AG04450 (cell line): ENCODE measurements at regions not wholly inside any gene's neighbourhood (a gene's known extent, or its start where the extent isn't known, plus 50 kb on each side); places are given as distances from the start of the nearest gene placed in this dataset.

Experiments used
- CTCF ChIA-PET: fragments of 300-600, 350-600 bp; formaldehyde crosslinking; extraction: SDS; loops from one replicate; lab custom pipeline; 2022; ENCODE audit warnings: antibody characterized with exemption, inconsistent platforms; lab: Charles Lee
- POLR2A ChIA-PET: fragments of 350-600 bp; formaldehyde crosslinking; extraction: SDS; loops from one replicate; lab custom pipeline; 2021; ENCODE audit warnings: antibody characterized with exemption, inconsistent platforms; lab: Yijun Ruan, JAX
- DNase-seq: peaks from one replicate; pipeline ENCODE4 v3.0.0-alpha.2; 2011; ENCODE audit warnings: low read depth, low spot score
- H3K27ac ChIP-seq: one replicate; pipeline ENCODE4 v1.5.1; 2012; ENCODE audit warnings: low read depth, low read length, control low read depth
- H3K27me3 ChIP-seq: one replicate; pipeline ENCODE4 v1.6.0; 2012; ENCODE audit warnings: low read length; ENCODE audit not compliant: control insufficient read depth, insufficient read depth
- H3K4me3 ChIP-seq: 2 replicates; pipeline ENCODE4 v1.5.1; 2011; ENCODE audit warnings: mild to moderate bottlenecking, low read depth, low read length, control low read depth
- H3K9me3 ChIP-seq: 2 replicates; pipeline ENCODE4 v1.5.1; 2012; ENCODE audit warnings: low read length; ENCODE audit not compliant: control insufficient read depth, insufficient read depth
- TF ChIP-seq, protein P1 (sequence below): IDR thresholded peaks from 2 replicates; pipeline ENCODE4 v1.5.1; 2011; ENCODE audit warnings: low read depth, low read length, control low read depth, inconsistent platforms

DNA sequence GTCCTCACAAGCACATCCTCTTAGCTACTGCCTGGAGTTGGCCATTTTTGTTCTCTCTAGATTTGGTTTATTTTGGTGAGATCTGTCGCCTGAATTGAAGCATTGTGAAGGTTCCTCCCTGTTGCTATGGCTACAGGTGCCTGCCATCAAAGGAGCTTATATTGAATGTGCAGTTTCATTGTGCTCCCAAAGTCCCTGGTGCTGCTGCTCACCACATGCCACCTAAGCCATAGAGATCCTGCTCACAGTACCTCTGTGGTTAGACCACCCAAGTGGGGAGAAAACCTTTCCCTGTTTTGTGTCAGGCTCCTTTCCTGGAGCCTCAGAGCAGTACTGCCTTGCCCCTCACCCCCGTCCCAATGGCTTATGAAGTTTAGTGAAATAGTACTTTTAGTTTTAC, 383.4 kb downstream of the TMEM38B start:
- DNase-seq = no peak
- H3K4me3 ChIP-seq = no peak overlapping the region
- H3K27me3 ChIP-seq = no peaks in the 10 kb centered on the region
- CTCF ChIA-PET = no interaction called here
- POLR2A ChIA-PET = no interaction called here
- TF ChIP-seq, protein P1, sequence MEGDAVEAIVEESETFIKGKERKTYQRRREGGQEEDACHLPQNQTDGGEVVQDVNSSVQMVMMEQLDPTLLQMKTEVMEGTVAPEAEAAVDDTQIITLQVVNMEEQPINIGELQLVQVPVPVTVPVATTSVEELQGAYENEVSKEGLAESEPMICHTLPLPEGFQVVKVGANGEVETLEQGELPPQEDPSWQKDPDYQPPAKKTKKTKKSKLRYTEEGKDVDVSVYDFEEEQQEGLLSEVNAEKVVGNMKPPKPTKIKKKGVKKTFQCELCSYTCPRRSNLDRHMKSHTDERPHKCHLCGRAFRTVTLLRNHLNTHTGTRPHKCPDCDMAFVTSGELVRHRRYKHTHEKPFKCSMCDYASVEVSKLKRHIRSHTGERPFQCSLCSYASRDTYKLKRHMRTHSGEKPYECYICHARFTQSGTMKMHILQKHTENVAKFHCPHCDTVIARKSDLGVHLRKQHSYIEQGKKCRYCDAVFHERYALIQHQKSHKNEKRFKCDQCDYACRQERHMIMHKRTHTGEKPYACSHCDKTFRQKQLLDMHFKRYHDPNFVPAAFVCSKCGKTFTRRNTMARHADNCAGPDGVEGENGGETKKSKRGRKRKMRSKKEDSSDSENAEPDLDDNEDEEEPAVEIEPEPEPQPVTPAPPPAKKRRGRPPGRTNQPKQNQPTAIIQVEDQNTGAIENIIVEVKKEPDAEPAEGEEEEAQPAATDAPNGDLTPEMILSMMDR = no peak
- no peak overlapping the region for H3K27ac ChIP-seq
- H3K9me3 ChIP-seq = no peaks in the 10 kb centered on the region; the same call in none of the 2 replicates

DNA sequence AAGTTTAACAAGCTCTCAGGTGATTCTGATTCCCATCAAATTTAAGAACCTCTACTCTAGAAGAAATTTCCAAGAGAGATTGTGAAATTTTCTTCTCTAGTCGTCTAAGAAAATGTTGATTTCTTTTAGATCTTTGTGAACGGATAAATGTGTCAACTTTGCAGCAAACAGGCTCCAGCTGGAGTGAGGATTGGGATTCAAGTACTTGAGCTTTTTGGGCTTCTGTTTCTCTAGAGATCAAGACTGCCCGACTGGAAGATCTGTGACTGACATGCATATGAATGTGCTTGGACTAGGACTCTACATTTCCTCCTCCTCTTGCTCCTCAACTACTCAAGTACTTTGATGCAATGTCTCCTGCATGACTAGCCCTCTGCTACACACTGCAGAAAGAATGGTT, 388.3 kb downstream of the TMEM38B start:
- no peak overlapping the region for H3K4me3 ChIP-seq
- no peak for DNase-seq
- no peak overlapping the region for H3K27ac ChIP-seq
- ChIA-PET POLR2A (no interaction called here), CTCF (no interaction called here)
- H3K9me3 ChIP-seq = no peaks in the 10 kb centered on the region; the same call in 1 of the 2 replicates
- H3K27me3 ChIP-seq = no peaks in the 10 kb centered on the region
- TF ChIP-seq, protein P1 = no peak

DNA sequence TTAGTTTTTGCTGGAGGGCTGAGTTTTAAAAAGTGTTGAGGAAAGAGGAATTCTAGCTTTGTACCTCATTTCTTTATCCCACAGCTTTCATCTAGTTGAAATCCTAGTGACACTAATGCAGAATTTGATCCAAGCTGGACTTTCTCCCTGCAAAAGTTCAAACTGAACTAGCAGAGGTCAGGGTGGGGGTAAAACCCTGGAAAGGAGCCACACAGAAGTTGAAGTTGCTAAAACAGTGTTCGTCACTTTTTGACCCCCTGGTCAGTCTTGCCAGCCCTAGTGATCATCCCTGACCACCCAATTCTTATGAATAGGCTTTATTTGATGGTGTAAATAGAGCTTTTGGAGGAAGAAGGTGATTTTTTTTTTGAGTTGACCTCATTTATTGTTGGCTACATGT, 390.4 kb downstream of the TMEM38B start:
- Histone ChIP-seq H3K9me3 (no peaks in the 10 kb centered on the region), H3K4me3 (no peak overlapping the region), H3K27ac (no peak overlapping the region), H3K27me3 (no peaks in the 10 kb centered on the region)
- no peak for DNase-seq
- CTCF ChIA-PET = no interaction called here
- POLR2A ChIA-PET = no interaction called here
- TF ChIP-seq, protein P1 = no peak

DNA sequence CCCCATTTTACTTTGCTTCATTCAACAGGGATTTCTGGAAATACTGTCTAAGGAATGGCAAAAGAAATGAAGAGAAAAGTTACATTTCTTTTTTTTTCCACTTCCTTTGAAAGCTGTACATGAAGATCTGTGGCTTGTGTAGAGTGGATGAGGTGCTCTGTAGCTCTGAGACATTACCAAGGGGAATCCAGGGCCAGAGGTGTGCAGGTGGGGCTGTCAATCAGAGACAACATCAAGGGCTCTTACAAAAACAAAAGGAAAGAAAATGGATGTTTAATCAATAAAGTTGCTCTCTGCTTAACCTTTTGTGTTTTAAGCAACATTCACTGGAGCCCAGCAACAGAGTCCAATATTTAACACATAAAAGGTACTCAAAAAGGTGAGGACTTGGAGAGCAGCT, 391.1 kb downstream of the TMEM38B start:
- POLR2A ChIA-PET = no interaction called here
- Histone ChIP-seq H3K27me3 (no peaks in the 10 kb centered on the region), H3K4me3 (no peak overlapping the region), H3K27ac (no peak overlapping the region), H3K9me3 (no peaks in the 10 kb centered on the region)
- TF ChIP-seq, protein P1 = no peak
- CTCF ChIA-PET = no interaction called here
- no peak for DNase-seq

DNA sequence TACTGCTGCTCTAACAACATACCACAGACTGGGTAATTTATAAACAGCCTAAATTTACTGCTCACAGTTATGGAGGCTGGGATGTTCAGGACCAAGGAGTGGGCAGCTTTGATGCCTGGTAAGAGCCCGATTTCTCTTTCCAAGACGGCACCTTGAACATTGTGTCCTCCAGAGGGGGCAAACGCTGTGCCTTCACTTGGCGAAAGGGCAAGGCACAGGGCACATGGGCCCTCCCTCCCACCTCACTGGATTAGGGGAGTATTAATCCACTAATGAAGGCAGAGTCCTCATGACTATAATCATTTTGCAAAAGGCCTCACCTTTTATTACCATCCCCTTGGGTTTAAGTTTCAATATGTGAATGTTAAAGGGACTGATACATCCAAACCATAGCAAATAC, 397.7 kb downstream of the TMEM38B start:
- Histone ChIP-seq H3K4me3 (no peak overlapping the region), H3K27ac (no peak overlapping the region), H3K27me3 (no peaks in the 10 kb centered on the region), H3K9me3 (peaks cover 2% of the 10 kb centered on the region; the same call in 1 of the 2 replicates)
- CTCF ChIA-PET = no interaction called here
- no peak for DNase-seq
- POLR2A ChIA-PET = no interaction called here
- TF ChIP-seq, protein P1 = no peak
